ENCODE measurements at regions not wholly inside any gene's neighbourhood (a gene's known extent, or its start where the extent isn't known, plus 50 kb on each side); places are given as distances from the start of the nearest gene placed in this dataset.
"Not testable (repeated sequence)": the region's sequence is repeated elsewhere in the genome, so short reads cannot be mapped to it uniquely, and the experiment has no call there.

DNA sequence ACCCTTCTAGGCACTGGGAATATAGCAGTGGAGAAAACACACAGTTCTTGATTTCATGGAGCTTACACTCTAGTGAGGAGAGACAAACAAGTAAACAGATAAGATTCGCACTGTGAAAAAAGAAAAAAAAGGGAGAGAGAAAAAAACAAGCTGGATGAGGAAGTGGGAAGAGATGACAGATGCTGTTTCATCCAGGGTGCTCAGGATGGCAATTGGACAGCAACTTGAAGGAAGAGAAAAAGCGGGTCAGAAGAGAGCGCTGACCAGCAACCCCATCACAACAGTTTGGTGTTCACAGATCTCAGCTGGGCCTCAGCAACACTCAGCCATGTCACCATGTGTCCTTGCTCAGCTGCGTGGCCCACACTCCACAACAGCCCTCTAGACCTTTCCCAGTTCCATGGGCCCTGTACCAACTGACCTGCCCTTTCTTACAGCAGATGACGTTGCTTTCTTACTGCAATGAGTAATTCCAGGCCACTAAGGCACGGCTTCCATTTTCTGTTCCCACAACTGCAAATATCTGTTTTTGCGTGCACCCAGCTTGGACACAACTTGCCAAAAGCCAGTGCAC lies 230.8 kb downstream of the MEX3B start:
- DNase-seq = no peak

DNA sequence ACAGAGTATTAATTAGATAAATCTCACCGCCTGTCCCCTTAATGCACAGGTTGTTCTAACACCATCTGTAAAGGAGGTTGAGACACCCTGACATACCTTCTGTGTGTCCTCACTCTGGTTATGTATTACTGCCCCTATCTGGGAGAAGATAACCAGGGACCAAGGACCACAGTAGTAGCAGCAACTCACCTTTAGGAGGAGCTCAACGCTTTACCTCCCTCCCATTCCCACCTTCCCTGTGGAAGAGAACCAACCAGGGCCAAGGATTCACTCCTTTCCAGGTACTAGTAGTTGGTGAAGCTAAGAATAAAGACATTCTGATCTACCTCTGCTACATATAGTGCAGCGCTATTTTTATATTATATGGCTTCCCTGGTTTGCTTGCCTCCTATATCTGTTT lies 232.6 kb downstream of the MEX3B start:
- no peak for DNase-seq

DNA sequence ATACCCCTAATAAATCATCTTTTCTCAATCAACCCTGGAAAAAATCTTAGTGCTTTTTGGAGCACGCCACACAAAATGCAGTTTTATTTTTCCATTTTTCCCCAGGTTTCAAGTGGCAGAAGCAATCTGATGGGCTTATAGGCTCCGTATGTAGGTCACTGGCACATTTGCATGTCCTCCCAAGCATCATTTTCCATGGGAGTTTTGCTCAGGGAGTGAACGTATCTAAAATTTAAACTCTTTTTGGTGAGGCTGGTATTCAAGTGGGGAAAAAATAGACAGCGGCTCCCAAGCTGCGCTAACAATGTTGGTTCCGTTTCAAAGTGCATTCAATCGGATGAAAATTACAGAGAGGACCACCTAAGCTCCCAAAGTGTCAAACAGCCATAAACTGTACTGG lies 233.4 kb downstream of the MEX3B start:
- no peak for DNase-seq

DNA sequence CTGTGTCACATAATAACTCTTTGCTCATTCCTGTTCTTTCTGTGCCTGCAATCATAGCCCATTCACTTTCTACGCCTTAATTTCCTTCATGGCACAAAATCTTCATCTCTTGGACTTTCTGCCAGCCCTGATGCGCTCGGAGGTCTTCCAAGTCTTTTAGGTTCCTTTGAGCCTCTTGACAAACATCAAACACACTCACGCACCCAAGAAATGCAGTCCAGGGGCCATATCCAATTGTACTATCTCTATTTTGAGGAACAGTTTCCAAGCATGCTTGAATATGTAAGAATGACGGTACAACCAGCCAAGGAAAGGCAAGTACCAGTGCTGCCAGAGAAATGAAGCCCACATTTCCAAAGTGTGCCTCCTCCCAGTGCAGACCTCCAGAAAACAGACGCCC lies 234.1 kb downstream of the MEX3B start:
- DNase-seq = no peak

DNA sequence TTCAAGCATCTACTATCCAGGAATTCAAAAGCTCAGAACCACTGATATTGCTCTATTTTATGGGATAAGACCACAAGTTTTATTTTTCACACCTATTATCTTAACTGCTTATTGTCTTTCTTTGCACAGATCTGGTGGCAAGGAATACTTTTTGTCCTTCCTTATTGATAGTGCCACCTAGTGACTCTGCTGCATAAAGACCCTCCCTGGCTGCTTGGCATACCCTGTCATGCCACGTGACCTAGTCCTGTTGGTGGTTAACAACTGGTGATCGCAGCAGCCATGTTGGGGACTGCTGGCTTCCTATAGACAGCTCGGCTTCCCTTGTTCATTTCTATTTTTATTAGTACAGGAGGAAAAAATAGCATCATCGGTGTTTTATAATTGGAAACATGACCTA lies 236.3 kb downstream of the MEX3B start:
- DNase-seq = no peak

- no peak for DNase-seq
Observed at GRCh38 chr15:81807806-81808205, 238.0 kb downstream of the MEX3B start.

DNA sequence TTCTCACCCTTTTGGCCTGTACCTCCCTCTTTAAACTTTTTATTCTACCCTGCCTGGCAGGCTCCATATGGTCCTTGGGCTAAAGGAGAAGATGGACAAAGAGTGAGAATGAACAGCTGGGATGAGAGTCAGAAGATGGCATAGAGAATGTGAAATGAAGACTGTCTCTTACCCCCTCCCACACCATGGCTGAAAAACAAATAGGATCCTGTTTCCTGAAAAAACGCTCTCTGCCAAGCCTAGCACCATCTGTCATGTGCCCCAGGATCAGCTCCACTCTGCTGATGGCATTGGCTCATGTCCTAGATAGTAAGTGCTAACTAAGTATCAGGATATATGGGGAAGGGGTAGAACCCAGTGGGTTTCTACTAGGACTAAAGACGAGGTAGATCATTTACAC lies 238.6 kb downstream of the MEX3B start:
- DNase-seq = no peak

DNA sequence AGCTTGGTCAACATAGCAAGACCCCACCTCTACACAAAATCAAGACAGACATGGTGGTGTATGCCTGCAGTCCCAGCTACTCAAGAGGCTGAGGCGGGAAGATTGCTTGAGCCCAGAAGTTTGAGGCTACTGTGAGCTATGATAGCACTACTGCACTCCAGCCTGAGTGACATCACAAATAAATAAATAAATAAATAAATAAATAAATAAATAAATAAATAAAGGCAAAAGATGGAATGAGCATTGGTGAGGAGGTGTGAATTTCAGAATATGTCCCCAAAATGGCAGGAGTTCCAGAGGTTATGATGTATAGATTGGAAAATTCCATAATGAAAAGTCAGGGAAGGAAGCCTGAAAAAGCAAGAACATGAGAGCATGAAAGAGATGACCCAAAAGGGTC lies 249.9 kb downstream of the MEX3B start:
- no peak for DNase-seq

DNA sequence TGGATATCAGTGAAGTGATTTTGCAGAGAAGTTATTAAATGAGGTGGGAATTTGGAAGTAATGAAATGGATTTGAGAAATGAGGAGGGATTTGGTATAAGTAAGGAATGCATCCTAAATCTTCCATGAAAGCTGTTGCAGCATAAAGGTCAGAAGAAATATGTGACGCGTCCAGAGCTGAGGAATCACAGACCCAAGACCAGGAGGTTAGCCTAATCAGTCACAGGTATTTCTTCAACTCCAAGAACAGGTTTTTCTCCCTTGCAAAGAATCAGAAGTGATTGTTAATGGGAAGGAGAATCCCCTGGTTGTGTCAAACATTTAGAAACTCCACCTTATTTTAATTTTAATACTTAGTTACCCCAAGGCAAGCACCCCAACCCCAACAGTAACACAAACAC lies 253.2 kb downstream of the MEX3B start:
- no peak for DNase-seq

GRCh38 chr15:81791322-81791721 lies 254.5 kb downstream of the MEX3B start:
- DNase-seq = not testable (repeated sequence)

- DNase-seq = no peak
Observed at GRCh38 chr15:81789403-81789802, 256.4 kb downstream of the MEX3B start.

- no peak for DNase-seq
Observed at GRCh38 chr15:81786776-81787175, 259.0 kb downstream of the MEX3B start.

DNA sequence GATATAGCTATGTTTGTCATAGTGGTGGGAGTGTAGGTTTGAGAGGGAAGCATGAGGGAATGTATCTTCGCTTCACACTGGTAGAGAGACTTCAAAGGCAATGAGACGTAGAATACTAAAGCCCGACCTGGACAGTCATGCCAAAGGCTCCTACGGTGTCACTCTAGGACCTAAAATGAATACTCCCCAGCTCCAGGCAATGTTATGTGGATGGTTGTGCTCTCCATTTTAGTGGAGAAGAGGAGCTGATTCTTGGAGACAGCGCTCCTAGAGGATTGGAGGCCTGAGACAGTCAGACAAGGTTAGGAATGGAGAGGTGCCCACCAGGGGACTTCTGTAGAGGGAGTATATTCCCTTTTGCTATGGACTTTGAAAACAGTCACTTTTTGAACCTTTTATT lies 260.1 kb downstream of the MEX3B start:
- DNase-seq = no peak

GRCh38 chr15:81785181-81785580 lies 260.6 kb downstream of the MEX3B start:
- no peak for DNase-seq

GRCh38 chr15:81784751-81785150 lies 261.1 kb downstream of the MEX3B start:
- DNase-seq = no peak

DNA sequence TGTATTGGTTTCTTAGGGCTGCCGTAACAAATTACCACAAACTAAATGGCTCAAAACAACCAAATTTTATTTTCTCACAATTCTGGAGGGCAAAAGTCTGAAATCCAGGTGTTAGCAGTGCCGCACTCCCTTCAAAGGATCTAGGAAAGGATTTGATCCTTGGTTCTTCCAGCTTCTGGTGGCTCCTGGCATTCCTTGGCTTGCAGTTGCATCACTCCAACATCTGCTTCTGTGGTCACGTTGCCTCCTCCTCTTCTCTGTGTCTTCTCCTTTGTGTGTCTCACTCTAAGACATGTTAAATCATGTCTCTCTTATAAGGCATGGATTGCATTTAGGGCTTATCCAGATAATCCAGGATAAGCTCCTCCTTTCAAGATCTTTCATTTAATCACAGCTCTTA lies 262.2 kb downstream of the MEX3B start:
- DNase-seq = no peak

- DNase-seq = no peak
Observed at GRCh38 chr15:81783076-81783475, 262.7 kb downstream of the MEX3B start.

GRCh38 chr15:81781395-81781794 lies 264.4 kb downstream of the MEX3B start:
- DNase-seq = no peak

DNA sequence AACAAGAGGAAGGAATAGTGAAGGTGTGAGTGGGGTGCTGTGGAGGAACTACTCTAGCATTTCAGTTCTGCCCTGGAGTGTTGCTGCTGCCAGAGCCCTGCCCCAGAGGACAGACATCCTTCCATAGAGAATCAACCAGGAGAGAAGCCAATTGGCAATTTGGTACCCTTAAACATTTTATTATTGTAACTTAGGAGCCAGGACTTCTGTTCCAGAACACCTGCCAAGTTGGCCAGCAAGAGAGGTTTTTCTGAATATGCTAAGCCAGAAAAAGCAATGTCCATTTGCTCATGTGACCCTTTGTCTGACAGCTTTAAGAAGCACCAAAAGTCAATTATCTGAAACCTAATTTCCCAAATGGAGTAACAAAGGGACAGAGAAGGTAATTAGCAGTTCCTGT lies 264.9 kb downstream of the MEX3B start:
- DNase-seq = no peak

GRCh38 chr15:81779181-81779580 lies 266.6 kb downstream of the MEX3B start:
- no peak for DNase-seq

DNA sequence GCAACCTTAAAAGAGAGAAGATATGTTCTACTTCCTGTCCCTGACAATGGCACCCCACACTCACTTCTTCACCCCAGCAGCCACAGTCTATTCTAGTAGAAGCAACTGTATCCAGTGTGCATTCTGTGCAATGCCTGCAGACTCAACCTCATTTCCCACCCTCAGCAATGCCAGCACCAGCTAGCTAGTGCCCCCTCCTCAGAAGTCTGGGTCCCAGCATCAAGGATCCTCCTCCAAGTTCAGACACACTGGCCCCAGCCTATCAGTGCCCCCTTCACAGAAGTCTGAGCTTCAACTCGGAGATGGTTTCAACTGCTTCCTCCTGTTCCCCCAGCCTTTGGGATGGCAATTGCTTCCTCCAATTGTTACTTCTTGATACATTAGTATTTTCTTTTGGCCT lies 268.3 kb downstream of the MEX3B start:
- no peak for DNase-seq

GRCh38 chr15:81776976-81777375 lies 268.8 kb downstream of the MEX3B start:
- no peak for DNase-seq

GRCh38 chr15:81775779-81776178 lies 270.0 kb downstream of the MEX3B start:
- not testable (repeated sequence) for DNase-seq

GRCh38 chr15:81774309-81774708 lies 271.5 kb downstream of the MEX3B start:
- no peak for DNase-seq

DNA sequence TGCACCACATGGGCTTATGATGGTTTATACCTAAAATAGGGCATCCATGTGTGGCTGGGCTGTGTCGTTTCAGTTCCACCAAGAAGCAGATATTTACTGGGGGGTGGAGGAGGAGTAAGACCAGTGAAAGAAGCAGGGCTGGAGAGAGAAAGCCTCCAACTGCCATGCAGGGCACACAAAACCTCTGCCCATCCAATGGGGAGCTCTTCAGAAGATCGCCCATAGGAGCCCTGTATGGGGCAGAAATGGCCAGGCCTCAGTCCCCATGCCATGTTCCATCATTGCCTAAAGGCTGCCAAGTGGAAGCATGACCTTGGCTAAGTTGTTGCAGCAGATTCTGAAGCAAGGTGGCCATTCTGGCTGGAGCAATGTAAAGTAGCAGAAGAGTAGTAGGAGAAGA lies 277.0 kb downstream of the MEX3B start:
- no peak for DNase-seq

All from NCI-H187 treated with DMSO at 0.1 percent for 48 hours (cell line).